HG02981 (cell line): ENCODE measurements at regions not wholly inside any gene's neighbourhood (a gene's known extent, or its start where the extent isn't known, plus 50 kb on each side); places are given as distances from the start of the nearest gene placed in this dataset.
"Not testable (repeated sequence)": the region's sequence is repeated elsewhere in the genome, so short reads cannot be mapped to it uniquely, and the experiment has no call there.

Experiments
- ATAC-seq: cut with Tn5 transposase; IDR thresholded peaks from one replicate; pipeline ENCODE4 v1.9.1; 2021; ENCODE audit warnings: mild to moderate bottlenecking, moderate library complexity; ENCODE audit not compliant: unreplicated experiment

DNA sequence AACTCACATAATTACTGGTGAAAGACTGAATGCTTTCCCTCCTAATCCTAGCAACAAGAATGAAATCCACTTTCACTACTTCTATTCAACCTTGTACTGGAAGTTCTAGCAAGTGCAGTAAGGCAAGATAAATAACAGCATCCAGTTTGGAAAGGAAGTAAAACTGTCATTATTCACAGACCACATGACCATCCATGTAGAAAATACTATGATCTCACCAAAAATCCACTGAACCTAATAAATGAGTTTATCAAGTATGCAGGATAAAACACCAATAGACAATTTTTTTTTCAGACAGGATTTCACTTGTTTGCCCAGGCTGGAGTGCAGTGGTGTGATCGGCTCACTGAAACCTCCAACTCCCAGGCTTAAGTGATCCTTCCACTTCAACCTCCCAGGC, 117.7 kb downstream of the TMEM167A start:
- no peak for ATAC-seq

DNA sequence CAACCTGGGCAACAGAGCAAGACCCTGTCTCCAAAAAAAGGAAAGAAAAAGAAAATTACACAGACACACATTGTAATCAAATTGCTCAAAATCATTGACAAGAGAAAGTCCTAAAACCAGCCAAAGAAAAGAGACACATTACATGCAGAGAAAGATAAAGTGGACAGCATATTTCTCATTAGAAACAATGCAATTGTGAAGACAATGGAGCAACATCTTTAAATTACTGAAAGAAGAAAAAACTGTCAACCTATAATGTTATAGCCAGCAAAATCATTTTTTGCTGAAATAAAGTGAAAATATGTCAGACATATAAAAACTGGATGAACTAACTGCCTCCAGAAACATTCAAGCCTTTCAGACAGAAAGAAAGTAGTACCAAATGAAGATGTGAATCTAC, 120.6 kb downstream of the TMEM167A start:
- no peak for ATAC-seq

DNA sequence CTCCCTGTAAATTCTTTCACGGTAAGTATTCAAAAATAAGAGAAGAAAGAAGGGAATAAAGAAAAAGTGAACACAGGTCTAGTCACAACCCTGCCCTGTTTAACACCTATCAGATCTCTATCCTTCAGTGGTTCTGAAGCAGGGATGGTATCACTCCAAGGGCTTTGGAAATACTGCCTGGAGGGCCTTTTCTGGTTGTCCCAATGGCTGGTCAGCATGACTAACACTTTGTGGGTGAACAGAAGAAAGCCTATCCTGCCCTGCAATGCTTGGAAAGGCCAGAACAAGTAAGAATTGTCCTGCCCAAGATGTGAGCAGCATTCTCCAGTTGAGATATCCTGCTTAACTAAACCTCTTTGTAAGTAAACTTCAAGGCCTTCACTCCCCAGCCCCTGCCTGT, 124.9 kb downstream of the TMEM167A start:
- no peak for ATAC-seq

DNA sequence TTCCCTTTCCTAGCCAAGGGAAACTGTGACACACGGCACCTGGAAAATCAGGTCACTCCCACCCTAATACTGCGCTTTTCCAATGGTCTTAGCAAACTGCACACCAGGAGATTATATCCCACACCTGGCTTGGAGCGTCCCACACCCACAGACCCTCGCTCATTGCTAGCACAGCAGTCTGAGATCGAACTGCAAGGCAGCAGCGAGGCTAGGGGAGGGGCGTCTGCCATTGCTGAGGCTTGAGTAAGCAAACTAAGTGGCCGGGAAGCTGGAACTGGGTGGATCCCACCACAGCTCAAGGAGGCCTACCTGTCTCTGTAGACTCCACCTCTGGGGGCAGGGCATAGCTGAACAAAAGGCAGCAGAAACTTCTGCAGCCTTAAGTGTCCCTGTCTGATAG, 132.9 kb downstream of the TMEM167A start:
- ATAC-seq = not testable (repeated sequence)

DNA sequence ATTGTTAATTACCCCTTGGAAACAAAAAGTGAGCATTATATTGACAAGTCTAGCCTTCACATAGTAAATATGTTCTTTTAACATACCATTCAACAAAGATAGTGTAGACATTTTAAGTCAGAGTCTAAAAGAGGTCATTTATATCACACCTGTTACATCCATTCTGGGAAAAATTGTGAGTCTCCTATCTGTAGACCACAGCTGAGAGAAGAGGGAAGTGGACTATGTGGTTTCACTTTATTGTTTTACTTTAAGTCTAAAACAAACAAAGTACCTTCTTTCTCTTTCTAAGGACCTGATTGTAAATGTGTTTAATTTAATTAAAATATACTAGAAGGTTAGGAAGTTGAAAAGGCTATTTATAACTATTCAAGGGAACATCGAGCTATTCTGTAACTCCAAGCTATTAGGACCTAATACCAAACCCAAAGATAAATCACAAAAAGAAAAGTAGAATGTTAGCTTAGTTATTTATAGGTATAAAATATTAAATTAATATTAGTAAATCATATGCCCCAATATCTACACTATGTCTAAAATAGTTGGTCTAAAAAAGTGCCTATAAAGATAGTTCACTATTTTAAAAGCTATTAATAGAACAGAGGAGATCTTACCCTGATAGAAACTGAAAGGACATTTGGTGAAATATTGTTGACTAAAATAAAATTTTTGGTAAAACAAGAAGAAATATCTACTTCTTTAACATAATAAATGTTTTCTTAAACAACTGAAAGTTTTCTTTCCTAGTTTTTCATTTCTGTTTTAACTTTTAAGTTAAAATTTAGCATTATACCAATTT, 134.9 kb downstream of the TMEM167A start:
- ATAC-seq = peak; percentile 60

DNA sequence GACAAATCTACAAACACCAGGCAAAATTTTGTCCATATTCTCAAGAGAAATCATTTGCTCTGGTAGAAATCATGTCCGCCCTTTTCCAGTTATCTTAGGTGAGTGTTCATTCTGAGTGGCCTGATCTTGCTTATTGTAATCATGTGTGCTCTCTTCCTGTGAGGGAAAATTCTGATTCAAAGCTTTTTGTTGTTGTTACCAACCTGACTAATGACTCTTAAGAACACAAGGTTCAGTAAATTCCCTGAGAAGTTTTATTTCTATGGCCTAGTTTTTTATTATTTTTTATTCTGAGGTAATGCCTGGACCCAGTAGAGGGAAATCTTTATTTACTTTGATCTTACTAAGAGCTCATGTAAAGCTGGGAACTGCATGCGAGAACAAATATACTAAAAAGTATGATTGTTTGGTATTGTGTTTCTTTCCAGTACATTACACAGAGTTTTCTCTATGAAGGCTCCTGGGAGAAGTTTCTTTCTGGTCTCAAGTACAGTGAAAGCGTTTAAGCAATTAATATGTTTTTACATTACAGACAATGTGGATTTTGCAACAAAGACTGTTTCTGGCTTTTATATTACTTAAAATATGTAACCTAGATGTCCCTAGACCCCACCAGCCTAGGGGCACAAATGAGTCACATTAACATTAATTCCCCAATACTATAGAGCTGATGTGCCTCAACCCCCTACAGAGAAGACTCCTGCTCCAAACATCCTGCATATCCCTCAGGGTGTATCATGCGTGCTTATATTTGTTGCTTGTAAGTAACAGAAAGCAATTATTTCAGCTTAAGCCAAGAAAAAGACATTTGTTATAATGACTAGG, 138.1 kb downstream of the TMEM167A start:
- ATAC-seq = no peak

DNA sequence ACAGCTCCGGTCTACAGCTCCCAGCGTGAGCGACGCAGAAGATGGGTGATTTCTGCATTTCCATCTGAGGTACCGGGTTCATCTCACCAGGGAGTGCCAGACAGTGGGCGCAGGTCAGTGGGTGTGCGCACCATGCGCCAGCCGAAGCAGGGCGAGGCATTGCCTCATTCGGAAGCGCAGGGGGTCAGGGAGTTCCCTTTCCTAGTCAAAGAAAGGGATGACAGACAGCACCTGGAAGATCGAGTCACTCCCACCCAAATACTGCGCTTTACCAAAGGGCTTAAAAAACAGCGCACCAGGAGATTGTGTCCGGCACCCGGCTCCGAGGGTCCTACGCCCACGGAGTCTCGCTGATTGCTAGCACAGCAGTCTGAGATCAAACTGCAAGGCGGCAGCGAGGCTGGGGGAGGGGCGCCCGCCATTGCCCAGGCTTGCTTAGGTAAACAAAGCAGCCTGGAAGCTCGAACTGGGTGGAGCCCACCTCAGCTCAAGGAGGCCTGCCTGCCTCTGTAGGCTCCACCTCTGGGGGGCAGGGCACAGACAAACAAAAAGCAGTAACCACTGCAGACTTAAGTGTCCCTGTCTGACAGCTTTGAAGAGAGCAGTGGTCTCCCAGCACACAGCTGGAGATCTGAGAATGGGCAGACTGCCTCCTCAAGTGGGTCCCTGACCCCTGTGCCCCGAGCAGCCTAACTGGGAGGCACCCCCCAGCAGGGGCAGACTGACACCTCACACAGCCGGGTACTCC, 144.5 kb downstream of the TMEM167A start:
- not testable (repeated sequence) for ATAC-seq

DNA sequence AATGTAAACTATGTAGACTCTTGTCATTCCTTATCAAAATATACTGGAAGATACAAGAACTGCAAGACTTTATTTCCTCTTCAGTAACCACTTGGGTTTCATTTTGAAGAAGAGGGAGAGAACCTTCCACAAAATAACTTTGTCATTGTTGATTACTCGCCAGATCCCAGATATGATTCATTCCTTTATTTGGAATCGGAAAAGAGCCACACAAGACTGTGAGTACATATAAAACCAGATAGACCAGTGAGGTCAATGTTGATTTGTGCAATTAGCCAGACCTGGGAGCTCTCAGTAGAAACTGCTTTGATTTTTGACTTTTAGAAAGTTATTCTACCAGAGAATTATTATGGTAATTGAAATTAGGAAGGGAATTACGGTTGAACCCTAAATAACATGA, 146.1 kb downstream of the TMEM167A start:
- no peak for ATAC-seq

DNA sequence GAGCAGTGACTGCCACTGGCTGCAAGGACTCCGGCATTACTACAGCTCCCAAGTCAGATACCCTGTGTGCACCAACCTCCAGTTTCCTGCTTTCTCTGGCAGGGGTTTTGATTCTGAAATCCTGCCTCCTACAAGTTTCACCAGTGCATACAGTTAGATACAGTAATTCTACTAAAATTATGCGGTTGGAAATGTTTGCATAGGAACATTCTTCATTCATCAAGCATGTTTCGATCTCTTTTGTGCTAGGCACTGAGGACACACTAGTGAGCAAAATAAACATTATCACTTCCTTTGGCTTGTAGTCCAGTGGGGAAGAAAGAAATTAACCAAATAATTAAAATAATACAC, 152.2 kb downstream of the TMEM167A start:
- ATAC-seq = no peak

DNA sequence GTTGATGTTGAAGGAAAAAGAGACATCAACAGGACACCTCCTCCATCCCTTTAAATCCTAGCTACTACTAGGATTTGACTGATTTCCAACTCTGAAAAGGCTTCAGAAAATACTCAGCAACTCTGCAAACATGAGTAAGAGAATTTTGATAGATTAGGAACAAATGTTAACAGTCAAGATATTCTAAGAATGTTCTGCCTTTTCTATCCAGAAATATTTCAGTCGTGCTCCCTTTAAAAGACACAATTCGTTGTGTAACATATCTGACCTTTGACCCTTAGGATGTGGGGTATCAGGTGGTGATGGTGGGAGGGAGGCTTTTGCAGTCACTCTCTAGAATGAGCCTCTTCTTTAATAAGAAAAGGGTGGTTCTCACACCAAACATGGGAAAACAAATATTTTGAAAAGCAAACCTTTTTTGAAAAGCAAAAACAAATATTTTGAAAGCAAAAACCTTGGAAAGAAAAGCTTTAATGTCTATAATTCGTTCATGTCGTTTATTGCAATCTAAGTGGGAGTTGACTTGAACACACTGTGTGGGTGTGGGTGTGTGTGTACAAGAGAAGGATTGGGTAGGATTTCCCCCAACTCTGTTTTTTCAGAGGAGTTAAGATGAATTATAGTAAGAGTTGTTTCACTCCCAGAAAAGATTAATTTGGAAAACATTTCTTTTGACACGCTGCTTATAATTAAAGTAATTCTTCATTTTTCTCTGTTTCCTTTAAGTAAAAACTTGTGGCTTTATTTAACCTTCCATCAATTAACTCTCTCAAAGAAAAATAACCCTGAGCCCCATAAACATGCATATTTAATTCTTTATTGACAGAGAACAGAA, 152.8 kb downstream of the TMEM167A start:
- no peak for ATAC-seq

DNA sequence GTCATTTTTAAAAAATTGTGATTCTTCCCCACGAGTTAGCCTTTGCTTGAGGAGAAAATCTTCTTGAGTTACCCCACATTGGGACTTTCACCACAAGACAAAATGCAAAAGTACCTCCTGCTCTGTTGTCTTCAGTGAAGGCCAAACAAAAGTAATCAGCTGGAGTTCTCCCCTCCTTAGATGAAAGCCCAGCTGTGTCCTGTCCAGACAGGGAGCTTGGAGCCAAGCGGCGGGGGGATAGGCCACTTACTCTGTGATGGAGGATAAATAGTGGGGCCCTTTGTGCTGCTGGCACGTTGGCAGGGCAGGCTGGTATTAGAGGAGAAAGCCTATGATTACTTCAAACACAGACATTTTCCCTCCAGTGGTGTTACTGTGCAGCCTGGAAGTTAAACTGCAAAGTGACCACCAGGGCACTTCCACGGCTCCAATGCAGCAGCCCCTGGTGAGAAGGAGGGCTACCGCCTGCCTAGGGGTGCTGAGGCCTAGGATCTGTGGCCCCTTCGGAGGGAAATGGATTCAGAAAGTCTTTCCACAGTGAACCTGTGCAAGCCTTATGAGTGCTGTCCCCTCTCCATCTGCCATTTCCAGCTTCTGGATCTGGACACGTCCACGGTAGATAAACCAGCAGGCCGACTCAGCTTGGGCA, 155.0 kb downstream of the TMEM167A start:
- ATAC-seq = no peak

DNA sequence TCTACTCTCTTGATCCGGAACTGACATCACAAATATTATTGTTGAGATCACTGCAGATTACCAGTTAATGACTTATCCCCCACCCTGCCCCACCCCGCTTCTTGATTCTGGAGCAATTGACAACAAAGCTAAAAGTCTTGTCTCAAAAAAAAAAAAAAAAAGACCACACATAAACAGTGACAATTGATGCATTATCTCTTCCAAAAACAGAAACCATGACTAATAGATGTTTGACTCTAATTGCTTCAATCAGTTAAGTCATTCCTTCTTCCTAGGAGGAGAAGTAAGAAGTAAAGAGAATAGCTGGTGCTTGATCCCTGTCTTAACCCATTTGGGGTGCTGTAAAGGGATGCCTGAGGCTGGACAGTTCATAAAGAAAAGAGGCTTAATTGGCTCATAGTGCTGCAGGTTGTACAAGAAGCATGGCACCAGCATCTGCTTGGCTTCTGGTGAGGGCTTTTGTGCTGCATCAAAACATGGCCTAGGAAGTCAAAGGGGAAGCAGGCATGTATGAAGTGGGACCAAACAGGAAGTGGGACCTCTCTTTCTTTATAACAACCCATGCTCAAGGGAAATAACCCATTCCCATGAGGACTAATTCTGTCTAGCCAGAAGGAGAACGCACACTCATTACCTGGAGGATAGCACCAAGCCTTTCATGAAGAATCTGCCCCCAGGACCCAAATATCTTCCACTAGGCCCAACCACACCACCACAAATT, 158.7 kb downstream of the TMEM167A start:
- ATAC-seq = no peak

DNA sequence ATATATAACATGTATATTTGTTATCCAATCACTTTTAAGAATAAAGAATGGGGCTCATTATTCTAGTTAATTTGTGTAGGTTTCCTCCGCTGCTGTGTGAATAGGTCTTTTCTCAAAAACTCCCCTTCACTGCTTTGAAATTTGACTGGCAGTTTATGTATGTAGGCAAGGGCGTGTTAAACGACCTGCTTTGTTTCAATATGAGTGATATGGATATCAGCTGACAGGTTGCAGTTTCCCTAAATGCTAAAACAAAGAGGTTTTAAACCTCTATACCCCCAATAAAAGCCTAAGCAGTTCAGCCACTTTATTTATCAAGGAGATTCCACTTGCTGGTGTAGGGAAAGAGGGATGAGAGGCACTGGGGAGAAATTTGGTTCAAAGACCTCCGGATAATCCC, 159.6 kb downstream of the TMEM167A start:
- no peak for ATAC-seq

DNA sequence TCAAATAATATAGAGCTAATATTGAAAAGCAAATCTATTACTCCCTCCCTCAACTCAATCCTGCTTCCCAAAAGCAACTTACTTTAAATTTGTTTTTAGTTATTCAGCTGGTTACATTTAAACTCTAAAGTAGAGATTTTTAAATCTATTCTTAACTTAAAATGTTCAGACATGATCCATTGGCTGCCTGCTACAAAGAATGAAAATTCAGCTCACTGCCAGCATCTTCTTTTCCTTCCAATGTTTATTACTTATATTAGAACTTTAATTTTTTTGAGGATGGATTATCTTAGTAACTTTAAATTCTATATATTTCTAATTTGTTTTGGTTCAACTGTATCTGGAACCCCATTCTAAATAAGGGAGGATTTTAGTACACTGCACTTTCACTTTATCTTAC, 163.2 kb downstream of the TMEM167A start:
- no peak for ATAC-seq

DNA sequence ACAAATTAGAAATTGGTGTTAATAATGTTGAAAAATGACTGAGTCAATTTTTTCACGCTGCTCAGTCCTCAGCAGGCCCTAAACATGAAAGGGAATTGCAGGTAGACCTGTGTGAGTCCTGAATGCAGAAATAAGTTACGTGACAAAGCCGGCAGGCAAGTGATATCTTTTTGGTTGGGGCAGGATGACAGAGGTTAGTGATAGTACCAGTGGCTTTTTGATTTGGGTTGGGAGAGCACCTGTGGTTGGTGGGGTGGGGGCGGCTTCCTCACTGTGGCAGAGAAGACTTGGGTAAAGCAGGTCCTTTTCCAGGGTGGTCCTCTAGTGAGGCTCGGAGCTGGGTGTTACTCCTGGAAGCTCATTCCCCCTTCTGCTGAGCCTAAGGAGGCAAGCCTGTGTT, 164.7 kb downstream of the TMEM167A start:
- ATAC-seq = no peak

DNA sequence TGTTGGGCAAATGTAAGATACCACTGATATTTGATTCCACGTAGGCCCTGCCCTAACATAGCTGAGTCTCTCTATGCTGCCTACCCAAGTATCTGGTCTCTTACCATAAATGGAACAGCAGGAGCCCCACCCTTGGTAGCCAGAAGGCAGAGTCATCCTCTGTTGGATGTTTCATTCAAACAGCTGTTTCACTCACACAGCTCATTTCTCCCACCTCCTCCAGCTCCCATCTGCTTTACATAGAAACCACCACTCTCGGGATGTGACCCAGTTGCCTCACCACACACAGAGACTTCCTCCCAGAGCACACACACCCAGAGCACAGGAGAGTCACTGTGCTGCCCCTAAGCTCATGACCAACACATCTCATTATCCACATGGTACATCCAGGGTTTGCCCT, 165.3 kb downstream of the TMEM167A start:
- ATAC-seq = no peak

DNA sequence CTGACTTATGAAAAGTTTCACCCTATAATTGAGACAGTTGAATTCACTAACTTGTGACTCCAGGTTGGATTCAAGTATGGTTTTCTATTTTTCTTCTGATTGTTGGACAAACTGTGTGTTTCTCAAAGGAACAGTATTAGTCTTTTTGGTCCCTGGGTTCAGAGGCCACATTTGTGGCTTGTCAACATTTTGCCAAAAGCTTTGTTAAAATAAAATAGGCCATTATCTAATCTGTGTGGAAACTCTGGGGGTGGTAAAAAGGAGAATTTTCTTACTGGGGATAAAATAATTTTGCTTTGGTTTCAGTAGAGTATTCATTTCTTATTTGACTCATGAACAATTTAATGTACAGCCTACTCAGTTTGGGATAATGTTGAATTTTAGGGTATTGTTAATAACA, 166.3 kb downstream of the TMEM167A start:
- no peak for ATAC-seq

DNA sequence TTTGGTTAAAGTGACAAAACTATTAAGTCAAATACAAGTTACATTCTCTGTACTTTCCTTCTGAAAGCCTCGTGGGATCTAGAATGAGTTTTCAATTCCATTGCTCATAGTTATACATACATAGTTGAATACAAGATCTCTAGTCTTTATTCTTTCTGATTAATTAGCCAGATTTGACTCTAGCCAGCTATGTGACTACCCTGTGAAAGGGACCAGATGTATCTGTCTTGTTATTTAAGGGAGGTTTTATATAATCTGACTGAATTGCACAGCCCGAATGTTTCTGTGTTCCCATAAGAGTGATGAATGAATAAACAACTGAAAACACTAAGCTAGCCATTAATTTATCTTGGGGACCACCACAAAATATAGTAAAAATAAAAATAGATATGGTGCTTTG, 166.7 kb downstream of the TMEM167A start:
- no peak for ATAC-seq

DNA sequence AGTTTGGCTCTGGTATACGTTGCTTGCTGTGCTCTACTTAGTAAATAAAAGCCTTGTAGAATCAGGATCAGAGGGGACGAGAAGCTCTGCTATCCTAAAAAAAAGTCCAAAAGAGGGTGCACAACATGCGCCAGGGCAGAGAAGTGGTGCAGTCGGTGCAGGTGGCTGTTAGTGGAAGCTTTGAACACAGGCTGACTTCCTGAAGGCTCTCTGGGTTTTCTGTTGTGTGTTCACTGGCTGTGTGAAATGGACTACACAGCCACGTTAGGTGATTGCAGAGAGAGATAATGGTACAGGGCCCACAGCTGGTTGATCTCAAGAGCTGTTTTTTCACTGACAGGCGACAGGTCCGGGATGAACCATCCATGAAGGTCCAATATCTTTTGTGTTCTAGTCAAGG, 167.4 kb downstream of the TMEM167A start:
- no peak for ATAC-seq

DNA sequence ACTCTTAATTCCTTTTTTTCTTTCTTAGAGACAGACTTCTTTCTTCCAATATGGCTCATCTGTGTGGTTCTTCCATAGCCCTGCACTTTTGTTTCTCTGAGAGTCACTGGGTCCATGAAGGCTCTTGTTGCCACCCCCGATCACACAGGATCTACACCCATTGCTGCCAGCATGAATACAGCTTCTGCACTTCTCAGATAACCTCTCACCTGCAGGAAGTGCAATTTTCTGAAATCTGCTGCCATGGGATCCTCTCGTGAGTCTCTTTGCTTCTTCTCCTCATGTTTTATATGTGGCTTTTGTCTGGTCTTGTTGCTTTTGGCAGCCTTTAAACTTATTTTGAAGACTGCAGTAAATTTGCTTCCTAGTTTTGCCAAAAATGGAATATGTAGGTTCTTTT, 171.2 kb downstream of the TMEM167A start:
- no peak for ATAC-seq
